Loucy (cell line): ENCODE measurements at regions not wholly inside any gene's neighbourhood (a gene's known extent, or its start where the extent isn't known, plus 50 kb on each side); places are given as distances from the start of the nearest gene placed in this dataset.

ENCODE experiments used
- H2AFZ ChIP-seq: fragments of 200-600 bp; sonication (generic); 2 replicates; pipeline ENCODE4 v1.6.0; 2016; ENCODE audit warnings: antibody characterized with exemption, mild to moderate bottlenecking, low read length, moderate library complexity
- H3F3A ChIP-seq: fragments of 200-600 bp; 2 replicates; pipeline ENCODE4 v1.6.0; 2016; ENCODE audit warnings: antibody characterized with exemption, low read depth, mild to moderate bottlenecking
- H3K27me3 ChIP-seq: fragments of 200-600 bp; sonication (generic); 2 replicates; pipeline ENCODE4 v1.6.1; 2014; ENCODE audit warnings: low read length, mild to moderate bottlenecking; ENCODE audit not compliant: insufficient read depth, poor library complexity, severe bottlenecking
- H3K36me3 ChIP-seq: fragments of 200-600 bp; sonication (generic); 2 replicates; pipeline ENCODE4 v1.6.1; 2016; ENCODE audit warnings: low read length; ENCODE audit not compliant: insufficient read depth
- H3K4me1 ChIP-seq: fragments of 200-600 bp; sonication (generic); 2 replicates; pipeline ENCODE4 v1.5.1; 2014; ENCODE audit warnings: low read length, mild to moderate bottlenecking; ENCODE audit not compliant: insufficient read depth, poor library complexity, severe bottlenecking
- H3K4me2 ChIP-seq: fragments of 200-600 bp; sonication (generic); 2 replicates; pipeline ENCODE4 v1.6.0; 2014; ENCODE audit warnings: antibody characterized with exemption, low read length, low read depth, mild to moderate bottlenecking; ENCODE audit not compliant: poor library complexity, severe bottlenecking
- H3K4me3 ChIP-seq: fragments of 200-600 bp; sonication (generic); 2 replicates; pipeline ENCODE4 v1.5.1; 2014; ENCODE audit warnings: low read length, mild to moderate bottlenecking, mixed read lengths; ENCODE audit not compliant: poor library complexity, severe bottlenecking
- H3K79me2 ChIP-seq: fragments of 200-600 bp; sonication (generic); 2 replicates; pipeline ENCODE4 v1.6.1; 2014; ENCODE audit warnings: low read length; ENCODE audit not compliant: insufficient read depth
- H3K9ac ChIP-seq: fragments of 200-600 bp; sonication (generic); 2 replicates; pipeline ENCODE4 v1.6.0; 2014; ENCODE audit warnings: mild to moderate bottlenecking, low read depth, low read length, moderate library complexity; ENCODE audit not compliant: poor library complexity, severe bottlenecking
- H3K9me2 ChIP-seq: fragments of 200-600 bp; sonication (generic); replicated peaks from 2 replicates; pipeline ENCODE4 v1.6.1; 2016; ENCODE audit warnings: low read depth, low read length, mixed read lengths
- H3K9me3 ChIP-seq: fragments of 200-600 bp; sonication (generic); 2 replicates; pipeline ENCODE4 v1.6.1; 2014; ENCODE audit warnings: mild to moderate bottlenecking, antibody characterized with exemption, low read length, low read depth; ENCODE audit not compliant: insufficient read depth
- H4K20me1 ChIP-seq: fragments of 200-600 bp; sonication (generic); 2 replicates; pipeline ENCODE4 v1.6.0; 2014; ENCODE audit warnings: antibody characterized with exemption, low read length, mild to moderate bottlenecking; ENCODE audit not compliant: insufficient read depth, poor library complexity, severe bottlenecking
- CTCF ChIP-seq: fragments of 200-600 bp; sonication (generic); conservative IDR thresholded peaks from 2 replicates; pipeline ENCODE4 v1.5.1; 2014; ENCODE audit warnings: mild to moderate bottlenecking, antibody characterized with exemption, low read length
- EZH2phosphoT487 ChIP-seq: fragments of 200-600 bp; IDR thresholded peaks from 2 replicates; pipeline ENCODE4 v1.6.1; 2018; ENCODE audit warnings: antibody characterized with exemption, mild to moderate bottlenecking, moderate library complexity, borderline replicate concordance

GRCh38 chr12:70045514-70045913, 197.7 kb upstream of the CNOT2 start:
- peaks cover 11% of the 10 kb centered on the region for H3K4me1 ChIP-seq
- H3K79me2 ChIP-seq = no peaks in the 10 kb centered on the region
- no peaks in the 10 kb centered on the region for H3K9me2 ChIP-seq
- H3K4me2 ChIP-seq = no peak overlapping the region
- no peaks in the 10 kb centered on the region for H3K36me3 ChIP-seq
- no peak overlapping the region for H2AFZ ChIP-seq
- TF ChIP-seq CTCF (no peak), EZH2phosphoT487 (no peak)
- no peak overlapping the region for H3K9ac ChIP-seq
- no peaks in the 10 kb centered on the region for H3F3A ChIP-seq
- no peaks in the 10 kb centered on the region for H3K9me3 ChIP-seq
- H3K4me3 ChIP-seq = no peak overlapping the region
- no peaks in the 10 kb centered on the region for H4K20me1 ChIP-seq
- H3K27me3 ChIP-seq = no peaks in the 10 kb centered on the region

- Histone ChIP-seq H3K27me3 (no peaks in the 10 kb centered on the region), H3K79me2 (no peaks in the 10 kb centered on the region), H3K4me3 (no peak overlapping the region), H3K9me2 (no peaks in the 10 kb centered on the region), H3K36me3 (no peaks in the 10 kb centered on the region), H3F3A (no peaks in the 10 kb centered on the region), H4K20me1 (no peaks in the 10 kb centered on the region), H3K9ac (no peak overlapping the region), H3K4me1 (peaks cover 11% of the 10 kb centered on the region), H3K4me2 (no peak overlapping the region), H3K9me3 (no peaks in the 10 kb centered on the region), H2AFZ (no peak overlapping the region)
- no peak for TF ChIP-seq EZH2phosphoT487
- TF ChIP-seq CTCF = no peak
These were observed 194.5 kb upstream of the CNOT2 start for GRCh38 chr12:70048521-70049250.

GRCh38 chr12:70049596-70050360, 193.5 kb upstream of the CNOT2 start:
- H3K79me2 ChIP-seq = no peaks in the 10 kb centered on the region
- H3K9me2 ChIP-seq = no peaks in the 10 kb centered on the region
- no peaks in the 10 kb centered on the region for H3K27me3 ChIP-seq
- H3K9me3 ChIP-seq = no peaks in the 10 kb centered on the region
- H2AFZ ChIP-seq = peak overlapping the region; percentile 8; the same call in 1 of the 2 replicates
- H3K4me1 ChIP-seq = peaks cover 11% of the 10 kb centered on the region
- no peaks in the 10 kb centered on the region for H4K20me1 ChIP-seq
- H3K36me3 ChIP-seq = no peaks in the 10 kb centered on the region
- no peaks in the 10 kb centered on the region for H3F3A ChIP-seq
- H3K4me3 ChIP-seq = no peak overlapping the region
- TF ChIP-seq CTCF = no peak
- no peak for TF ChIP-seq EZH2phosphoT487
- peak overlapping the region; percentile 2 for H3K4me2 ChIP-seq
- H3K9ac ChIP-seq = no peak overlapping the region
